22Rv1 (cell line): ENCODE measurements at regions not wholly inside any gene's neighbourhood (a gene's known extent, or its start where the extent isn't known, plus 50 kb on each side); places are given as distances from the start of the nearest gene placed in this dataset.

Experiments
- CTCF ChIP-seq: fragments of 450-650 bp; IDR thresholded peaks from 2 replicates; pipeline ENCODE4 v1.5.1; 2017; ENCODE audit warnings: mild to moderate bottlenecking
- ZFX ChIP-seq: fragments of 450-650 bp; IDR thresholded peaks from 2 replicates; pipeline ENCODE4 v1.6.1; 2017; ENCODE audit warnings: antibody characterized with exemption, borderline replicate concordance

- TF ChIP-seq CTCF: no peak
- TF ChIP-seq ZFX: no peak
Measured at GRCh38 chr2:21441442-21441841, 317.7 kb downstream of the TDRD15 start.
